Uterus (tissue), 3 donors: ENCODE measurements at regions not wholly inside any gene's neighbourhood (a gene's known extent, or its start where the extent isn't known, plus 50 kb on each side); places are given as distances from the start of the nearest gene placed in this dataset.

Experiments used
- DNase-seq, 2 donors: peaks; one replicate each; pipeline ENCODE4 v3.0.0-alpha.2; 2019 to 2020
- H3K27ac ChIP-seq, 2 donors: fragments of 200-600 bp; sonication (generic); 1 replicate in 1 of 2; 2 replicates in 1 of 2; pipeline ENCODE4 v1.5.1; 2016 to 2018
- H3K27me3 ChIP-seq, 2 donors: fragments of 200-600 bp; sonication (generic); one replicate each; pipeline ENCODE4 v1.5.1; 2018 to 2019; ENCODE audit warnings: control low read depth in 1 of 2
- H3K36me3 ChIP-seq, 2 donors: fragments of 200-600 bp; sonication (generic); one replicate each; pipeline ENCODE4 v1.5.1; 2019; ENCODE audit warnings: control low read depth in 1 of 2
- H3K4me1 ChIP-seq, 2 donors: fragments of 200-600 bp; sonication (generic); one replicate each; pipeline ENCODE4 v1.5.1; 2018 to 2019; ENCODE audit warnings: control low read depth in 1 of 2
- H3K4me3 ChIP-seq, 2 donors: fragments of 200-600 bp; sonication (generic); 1 replicate in 1 of 2; 2 replicates in 1 of 2; pipeline ENCODE4 v1.5.1; 2018 to 2019; ENCODE audit warnings: mild to moderate bottlenecking in 1 of 2
- H3K9me3 ChIP-seq, 2 donors: fragments of 200-600 bp; sonication (generic); one replicate each; pipeline ENCODE4 v1.5.1; 2019; ENCODE audit warnings: control low read depth in 1 of 2
- POLR2A ChIP-seq, 2 donors: fragments of 450-650 bp; IDR thresholded peaks; one replicate each; pipeline ENCODE4 v1.6.1; 2016; ENCODE audit warnings: antibody characterized with exemption in 2 of 2, mild to moderate bottlenecking in 1 of 2, moderate library complexity in 1 of 2
- intact Hi-C: fragments of 100-400 bp; cut with DNase I; formaldehyde crosslinking; loops from one replicate; pipeline ENCODE4 v1.15.1; 2023; ENCODE audit warnings: low total_unique reads
- TF ChIP-seq, protein P1 (sequence below), 4 experiments: fragments of 200-600 bp in 2 of 4; fragments of 450-650 bp in 2 of 4; sonication (generic) in 2 of 4; IDR thresholded peaks; one replicate each; pipeline ENCODE4 v1.5.1; 2016 to 2019; ENCODE audit warnings: antibody characterized with exemption in 4 of 4, mild to moderate bottlenecking in 2 of 4, moderate library complexity in 1 of 4
- donor health status: DM: yes; HTN: yes; CAD: no.

DNA sequence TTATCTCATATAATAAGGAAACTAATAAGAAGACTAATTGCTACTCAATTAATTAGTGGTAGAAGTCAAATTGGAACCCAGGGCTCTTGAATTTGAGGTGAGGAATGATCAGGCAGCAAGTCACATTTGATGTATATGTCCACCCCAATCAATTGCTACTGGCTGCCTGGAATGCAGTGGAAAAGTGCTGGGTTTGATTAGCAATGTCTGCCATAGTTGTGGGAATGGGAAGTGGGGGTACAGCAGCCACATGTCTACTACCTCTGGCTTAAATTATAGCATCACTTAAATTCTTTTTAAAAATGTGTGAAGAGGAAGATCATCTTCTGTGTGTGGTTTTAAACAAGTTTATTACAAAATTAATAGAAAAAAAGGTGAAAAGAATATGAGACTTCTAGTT is 50.8 kb upstream of the NAV2 start:
- no peak for DNase-seq
- no peaks in the 10 kb centered on the region for H3K27me3 ChIP-seq
- no peak overlapping the region for H3K27ac ChIP-seq
- H3K4me1 ChIP-seq = no peaks in the 10 kb centered on the region
- intact Hi-C loops = no loop called here
- H3K4me3 ChIP-seq = no peak overlapping the region
- no peaks in the 10 kb centered on the region for H3K9me3 ChIP-seq
- H3K36me3 ChIP-seq = no peaks in the 10 kb centered on the region
- TF ChIP-seq POLR2A (IDR thresholded peaks at IDR 0.05) = no peak
- TF ChIP-seq, protein P1, sequence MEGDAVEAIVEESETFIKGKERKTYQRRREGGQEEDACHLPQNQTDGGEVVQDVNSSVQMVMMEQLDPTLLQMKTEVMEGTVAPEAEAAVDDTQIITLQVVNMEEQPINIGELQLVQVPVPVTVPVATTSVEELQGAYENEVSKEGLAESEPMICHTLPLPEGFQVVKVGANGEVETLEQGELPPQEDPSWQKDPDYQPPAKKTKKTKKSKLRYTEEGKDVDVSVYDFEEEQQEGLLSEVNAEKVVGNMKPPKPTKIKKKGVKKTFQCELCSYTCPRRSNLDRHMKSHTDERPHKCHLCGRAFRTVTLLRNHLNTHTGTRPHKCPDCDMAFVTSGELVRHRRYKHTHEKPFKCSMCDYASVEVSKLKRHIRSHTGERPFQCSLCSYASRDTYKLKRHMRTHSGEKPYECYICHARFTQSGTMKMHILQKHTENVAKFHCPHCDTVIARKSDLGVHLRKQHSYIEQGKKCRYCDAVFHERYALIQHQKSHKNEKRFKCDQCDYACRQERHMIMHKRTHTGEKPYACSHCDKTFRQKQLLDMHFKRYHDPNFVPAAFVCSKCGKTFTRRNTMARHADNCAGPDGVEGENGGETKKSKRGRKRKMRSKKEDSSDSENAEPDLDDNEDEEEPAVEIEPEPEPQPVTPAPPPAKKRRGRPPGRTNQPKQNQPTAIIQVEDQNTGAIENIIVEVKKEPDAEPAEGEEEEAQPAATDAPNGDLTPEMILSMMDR (IDR thresholded peaks at IDR 0.05) = no peak

DNA sequence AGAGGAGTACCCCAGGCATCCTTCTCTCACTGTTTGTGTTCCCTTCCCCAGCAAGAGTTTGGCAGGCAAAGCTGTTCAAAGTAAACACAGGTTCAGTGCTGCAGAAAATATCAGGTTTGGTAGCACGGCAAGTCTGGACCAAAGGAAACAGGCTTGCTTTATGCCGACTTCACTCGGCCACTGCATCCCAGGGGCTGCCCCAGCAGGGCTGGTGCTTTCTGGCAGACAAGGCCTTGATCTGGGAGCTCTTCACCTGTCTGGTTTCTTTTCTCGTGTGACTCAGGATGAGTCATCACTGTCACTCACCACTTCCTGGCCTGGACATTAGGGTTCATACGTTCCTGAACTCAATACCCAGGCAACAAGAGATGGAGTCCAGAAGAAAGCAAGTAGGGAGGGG is 52.6 kb upstream of the NAV2 start:
- Histone ChIP-seq H3K9me3 (no peaks in the 10 kb centered on the region), H3K4me3 (no peak overlapping the region), H3K27ac (no peak overlapping the region), H3K36me3 (no peaks in the 10 kb centered on the region), H3K4me1 (no peaks in the 10 kb centered on the region), H3K27me3 (no peaks in the 10 kb centered on the region)
- intact Hi-C loops = no loop called here
- no peak for DNase-seq
- no peak for TF ChIP-seq POLR2A (IDR thresholded peaks at IDR 0.05)
- TF ChIP-seq, protein P1 (IDR thresholded peaks at IDR 0.05) = no peak

DNA sequence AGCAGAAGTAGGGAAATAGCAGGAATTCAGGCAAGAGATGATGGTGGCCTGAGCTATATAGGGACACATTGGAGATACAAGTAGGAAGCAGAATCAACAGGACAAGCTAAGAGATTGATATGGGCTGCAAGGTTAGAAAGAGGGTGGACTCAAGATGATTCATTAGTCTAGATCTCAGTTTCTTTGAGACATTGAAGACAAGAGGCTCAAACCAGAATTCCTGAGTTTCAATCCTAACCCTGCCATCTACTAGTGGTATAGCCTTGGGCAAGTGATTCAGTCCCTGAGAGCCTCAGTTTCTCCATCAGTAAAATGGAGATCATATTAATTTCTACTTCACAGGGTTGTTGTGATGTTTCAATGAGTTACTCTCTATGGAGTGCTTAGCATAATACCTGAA is 53.1 kb upstream of the NAV2 start:
- intact Hi-C loops = no loop called here
- no peak for TF ChIP-seq POLR2A (IDR thresholded peaks at IDR 0.05)
- TF ChIP-seq, protein P1 (IDR thresholded peaks at IDR 0.05) = no peak

DNA sequence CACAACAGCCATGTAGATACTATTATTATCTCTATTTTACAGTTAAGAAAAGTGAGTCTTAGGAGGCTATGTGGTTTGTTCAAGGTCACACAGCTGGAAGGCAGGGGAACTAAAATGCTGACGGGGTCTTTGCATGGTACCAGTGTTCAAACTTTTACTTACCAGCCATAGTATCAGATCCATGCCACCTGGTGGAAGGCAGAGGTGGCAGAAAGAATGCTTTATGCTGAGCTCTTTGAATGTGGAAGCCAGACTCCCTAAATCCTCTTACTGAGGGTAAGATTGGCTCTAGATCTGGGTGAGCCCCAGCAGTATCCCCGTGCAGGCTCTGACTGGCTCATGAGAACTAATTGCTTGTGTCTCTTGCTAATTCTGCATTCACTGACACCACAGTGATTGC is 54.3 kb upstream of the NAV2 start:
- Histone ChIP-seq H3K4me1 (no peaks in the 10 kb centered on the region), H3K9me3 (no peaks in the 10 kb centered on the region), H3K27ac (no peak overlapping the region), H3K27me3 (no peaks in the 10 kb centered on the region), H3K4me3 (no peak overlapping the region), H3K36me3 (no peaks in the 10 kb centered on the region)
- TF ChIP-seq POLR2A (IDR thresholded peaks at IDR 0.05) = no peak
- TF ChIP-seq, protein P1 (IDR thresholded peaks at IDR 0.05) = no peak
- DNase-seq = no peak
- intact Hi-C loops = no loop called here

More for the DNA sequence above, 53.1 kb upstream of the NAV2 start:
- H3K4me1 ChIP-seq = no peaks in the 10 kb centered on the region
- no peak overlapping the region for H3K4me3 ChIP-seq
- H3K36me3 ChIP-seq = no peaks in the 10 kb centered on the region
- H3K27me3 ChIP-seq = no peaks in the 10 kb centered on the region
- no peak overlapping the region for H3K27ac ChIP-seq
- no peak for DNase-seq
- H3K9me3 ChIP-seq = no peaks in the 10 kb centered on the region

DNA sequence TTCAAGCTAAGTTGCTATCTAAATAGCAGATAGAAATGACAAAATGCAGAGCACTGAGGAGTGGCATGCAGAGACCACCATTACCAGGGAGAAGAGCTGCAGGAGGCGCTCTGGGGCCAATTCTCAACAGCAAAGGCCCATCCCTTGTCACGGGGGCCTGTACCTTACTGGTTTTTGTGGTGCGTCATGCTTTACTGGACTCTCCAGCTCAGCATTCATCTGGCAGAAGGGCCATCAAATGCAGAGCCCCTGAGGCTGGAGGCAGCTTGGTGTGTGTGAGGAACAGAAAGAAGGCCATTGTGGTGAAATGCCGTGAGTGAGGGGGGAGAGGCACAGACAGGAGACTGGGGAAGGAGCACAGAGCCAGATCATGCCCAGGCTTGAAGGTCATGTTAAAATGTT is 56.5 kb upstream of the NAV2 start:
- no peak overlapping the region for H3K27ac ChIP-seq
- no peaks in the 10 kb centered on the region for H3K36me3 ChIP-seq
- TF ChIP-seq, protein P1 (IDR thresholded peaks at IDR 0.05) = no peak
- TF ChIP-seq POLR2A (IDR thresholded peaks at IDR 0.05) = no peak
- intact Hi-C loops = no loop called here
- no peaks in the 10 kb centered on the region for H3K27me3 ChIP-seq
- no peaks in the 10 kb centered on the region for H3K4me1 ChIP-seq
- no peak for DNase-seq
- H3K9me3 ChIP-seq = no peaks in the 10 kb centered on the region
- no peak overlapping the region for H3K4me3 ChIP-seq
